ENCODE measurements at regions not wholly inside any gene's neighbourhood (a gene's known extent, or its start where the extent isn't known, plus 50 kb on each side); places are given as distances from the start of the nearest gene placed in this dataset.

DNA sequence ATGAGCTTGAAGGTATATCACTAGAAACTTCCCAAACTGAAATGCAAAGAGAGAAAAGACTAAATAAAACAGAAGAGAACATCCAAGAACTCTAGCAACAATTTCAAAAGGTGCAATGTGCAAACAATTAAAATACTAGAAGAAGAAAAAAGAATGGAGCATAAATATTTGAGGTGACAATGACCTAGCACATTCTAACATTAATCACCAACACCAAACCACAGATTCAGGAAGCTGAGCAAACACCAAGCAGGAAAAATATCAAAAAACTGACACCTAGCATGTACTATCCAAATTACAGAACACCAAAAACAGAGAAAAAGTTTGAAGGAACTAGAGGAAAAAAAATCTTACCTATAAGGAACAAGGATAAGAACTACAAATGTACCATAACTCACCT lies 460.8 kb downstream of the IRS1 start:
- DNase-seq (ENCODE audit: low read depth in 1 of 2, low spot score in 1 of 2): peak in 1 of 2 experiments; percentile 61
- TF ChIP-seq JUND (IDR thresholded peaks at IDR 0.05; ENCODE audit: low read depth): no peak
- in situ Hi-C loops (cut with HindIII; ENCODE audit: low pct_unique_long_range_greater_than_20kb, low sequenced_read_pairs): no loop called here

DNA sequence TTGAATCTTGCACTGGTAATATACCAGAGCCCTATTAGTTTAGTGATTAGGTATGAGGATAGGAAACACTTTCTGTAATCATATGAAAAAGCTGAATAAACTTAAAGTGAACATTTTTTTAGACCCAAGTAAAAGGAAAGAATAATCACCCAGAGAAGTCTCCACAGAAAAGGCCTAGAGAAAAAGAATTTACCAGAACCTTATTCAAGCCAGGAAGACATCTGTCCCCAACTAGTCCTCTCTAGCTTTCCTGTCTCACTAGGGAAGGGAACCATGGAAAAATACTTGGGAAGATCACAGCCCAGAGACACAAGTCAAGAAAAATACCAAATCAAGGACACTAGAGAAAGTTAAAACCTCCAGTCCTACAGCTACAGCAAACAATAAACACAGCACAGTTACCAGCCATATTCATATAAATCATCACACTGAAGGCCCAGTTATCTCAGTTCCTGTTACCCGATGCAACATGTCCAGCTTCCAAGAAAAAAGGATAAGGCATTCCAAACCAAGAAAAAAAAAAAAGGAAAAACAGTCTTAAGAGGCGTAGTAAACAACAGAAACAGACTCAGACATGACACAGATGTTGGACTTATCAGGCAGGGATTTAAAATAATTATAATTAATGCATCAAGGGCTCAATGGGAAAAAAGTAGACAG lies 461.5 kb downstream of the IRS1 start:
- in situ Hi-C loops (cut with HindIII; ENCODE audit: low pct_unique_long_range_greater_than_20kb, low sequenced_read_pairs): no loop called here
- no peak for DNase-seq (ENCODE audit: low read depth in 1 of 2, low spot score in 1 of 2)
- TF ChIP-seq JUND (IDR thresholded peaks at IDR 0.05; ENCODE audit: low read depth): no peak

DNA sequence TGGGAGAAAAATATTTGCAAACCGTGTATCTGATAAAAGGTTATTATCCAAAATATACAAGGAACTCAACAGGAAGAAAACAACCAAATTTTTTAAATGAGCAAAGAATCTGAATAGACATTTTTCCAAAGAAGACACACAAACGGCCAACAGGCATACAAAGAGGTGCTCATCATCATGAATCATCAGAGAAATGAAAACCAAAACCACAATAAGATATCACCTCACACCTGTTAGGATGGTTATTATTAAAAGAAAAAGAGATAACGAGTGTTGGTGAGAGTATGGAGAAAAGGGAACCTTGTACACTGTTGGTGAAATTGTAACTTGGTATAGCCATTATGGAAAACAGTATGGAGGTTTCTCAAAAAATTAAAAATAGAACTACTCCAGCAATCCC lies 463.3 kb downstream of the IRS1 start:
- DNase-seq (ENCODE audit: low read depth in 1 of 2, low spot score in 1 of 2): no peak
- TF ChIP-seq JUND (IDR thresholded peaks at IDR 0.05; ENCODE audit: low read depth): no peak
- in situ Hi-C loops (cut with HindIII; ENCODE audit: low pct_unique_long_range_greater_than_20kb, low sequenced_read_pairs): no loop called here

- in situ Hi-C loops (cut with HindIII; ENCODE audit: low pct_unique_long_range_greater_than_20kb, low sequenced_read_pairs): no loop called here
- no peak for DNase-seq (ENCODE audit: low read depth in 1 of 2, low spot score in 1 of 2)
- TF ChIP-seq JUND (IDR thresholded peaks at IDR 0.05; ENCODE audit: low read depth): no peak
These were observed 464.5 kb downstream of the IRS1 start for GRCh38 chr2:226334981-226335720.

DNA sequence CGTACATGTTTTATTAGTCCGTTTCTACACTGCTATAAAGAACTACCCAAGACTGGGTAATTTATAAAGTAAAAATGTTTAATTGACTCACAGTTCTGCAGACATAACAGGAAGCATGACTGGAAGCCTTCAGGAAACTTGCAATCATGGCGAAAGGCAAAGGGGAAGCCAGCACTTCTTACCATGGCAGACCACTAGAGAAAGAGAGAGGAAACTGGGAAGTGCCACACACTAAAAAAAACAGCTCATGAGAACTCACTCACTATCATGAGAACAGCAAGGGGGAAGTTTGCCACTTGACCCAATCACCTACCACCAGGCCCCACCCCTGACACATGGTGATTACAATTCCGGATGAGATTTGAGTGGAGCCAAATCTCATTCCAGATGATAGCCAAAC lies 466.2 kb downstream of the IRS1 start:
- no peak for DNase-seq (ENCODE audit: low read depth in 1 of 2, low spot score in 1 of 2)
- in situ Hi-C loops (cut with HindIII; ENCODE audit: low pct_unique_long_range_greater_than_20kb, low sequenced_read_pairs): no loop called here
- no peak for TF ChIP-seq JUND (IDR thresholded peaks at IDR 0.05; ENCODE audit: low read depth)

DNA sequence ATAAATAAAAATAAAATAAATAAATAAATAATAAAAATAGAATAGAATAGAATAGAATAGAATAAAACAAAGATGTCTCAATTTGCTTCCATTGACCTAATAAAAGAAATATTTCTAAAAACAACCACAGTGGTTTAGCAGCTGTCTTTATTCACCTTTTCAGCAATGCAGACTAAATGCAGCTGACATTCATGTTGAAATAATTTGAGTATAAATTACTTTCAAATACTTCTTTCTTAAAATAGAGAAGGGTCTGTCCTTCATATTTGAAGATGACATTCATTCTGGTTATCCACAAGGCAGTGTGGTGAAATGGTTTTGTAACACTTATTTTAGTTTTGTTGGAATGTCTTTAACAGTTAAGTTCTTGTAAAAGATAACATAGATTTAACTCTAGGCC lies 469.4 kb downstream of the IRS1 start:
- TF ChIP-seq JUND (IDR thresholded peaks at IDR 0.05; ENCODE audit: low read depth): no peak
- in situ Hi-C loops (cut with HindIII; ENCODE audit: low pct_unique_long_range_greater_than_20kb, low sequenced_read_pairs): no loop called here
- DNase-seq (ENCODE audit: low read depth in 1 of 2, low spot score in 1 of 2): no peak

GRCh38 chr2:226329180-226329579 lies 470.4 kb downstream of the IRS1 start:
- TF ChIP-seq JUND (IDR thresholded peaks at IDR 0.05; ENCODE audit: low read depth): no peak
- no peak for DNase-seq (ENCODE audit: low read depth in 1 of 2, low spot score in 1 of 2)
- in situ Hi-C loops (cut with HindIII; ENCODE audit: low pct_unique_long_range_greater_than_20kb, low sequenced_read_pairs): no loop called here

DNA sequence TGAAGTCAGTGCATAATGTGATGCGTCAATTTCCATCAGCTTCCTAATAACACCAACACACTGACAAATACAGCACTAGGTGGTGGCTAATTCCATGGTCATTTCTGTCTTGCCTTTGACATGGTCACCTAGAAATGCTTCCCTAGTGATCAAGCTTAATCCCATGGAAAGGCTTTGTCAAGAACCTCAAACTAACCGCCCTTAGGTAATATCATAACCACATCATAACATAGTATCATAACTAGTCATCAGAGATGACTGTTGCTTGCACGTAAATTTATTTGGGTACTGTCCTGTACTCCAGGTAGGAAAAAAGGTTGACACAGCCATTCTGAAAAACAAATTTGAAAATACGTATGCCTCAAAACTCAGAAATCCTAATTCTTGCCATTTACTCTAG lies 471.8 kb downstream of the IRS1 start:
- TF ChIP-seq JUND (IDR thresholded peaks at IDR 0.05; ENCODE audit: low read depth): no peak
- DNase-seq (ENCODE audit: low read depth in 1 of 2, low spot score in 1 of 2): no peak
- in situ Hi-C loops (cut with HindIII; ENCODE audit: low pct_unique_long_range_greater_than_20kb, low sequenced_read_pairs): no loop called here

- TF ChIP-seq JUND (IDR thresholded peaks at IDR 0.05; ENCODE audit: low read depth): no peak
- in situ Hi-C loops (cut with HindIII; ENCODE audit: low pct_unique_long_range_greater_than_20kb, low sequenced_read_pairs): no loop called here
- no peak for DNase-seq (ENCODE audit: low read depth in 1 of 2, low spot score in 1 of 2)
These were observed 474.1 kb downstream of the IRS1 start for GRCh38 chr2:226325526-226325925.

DNA sequence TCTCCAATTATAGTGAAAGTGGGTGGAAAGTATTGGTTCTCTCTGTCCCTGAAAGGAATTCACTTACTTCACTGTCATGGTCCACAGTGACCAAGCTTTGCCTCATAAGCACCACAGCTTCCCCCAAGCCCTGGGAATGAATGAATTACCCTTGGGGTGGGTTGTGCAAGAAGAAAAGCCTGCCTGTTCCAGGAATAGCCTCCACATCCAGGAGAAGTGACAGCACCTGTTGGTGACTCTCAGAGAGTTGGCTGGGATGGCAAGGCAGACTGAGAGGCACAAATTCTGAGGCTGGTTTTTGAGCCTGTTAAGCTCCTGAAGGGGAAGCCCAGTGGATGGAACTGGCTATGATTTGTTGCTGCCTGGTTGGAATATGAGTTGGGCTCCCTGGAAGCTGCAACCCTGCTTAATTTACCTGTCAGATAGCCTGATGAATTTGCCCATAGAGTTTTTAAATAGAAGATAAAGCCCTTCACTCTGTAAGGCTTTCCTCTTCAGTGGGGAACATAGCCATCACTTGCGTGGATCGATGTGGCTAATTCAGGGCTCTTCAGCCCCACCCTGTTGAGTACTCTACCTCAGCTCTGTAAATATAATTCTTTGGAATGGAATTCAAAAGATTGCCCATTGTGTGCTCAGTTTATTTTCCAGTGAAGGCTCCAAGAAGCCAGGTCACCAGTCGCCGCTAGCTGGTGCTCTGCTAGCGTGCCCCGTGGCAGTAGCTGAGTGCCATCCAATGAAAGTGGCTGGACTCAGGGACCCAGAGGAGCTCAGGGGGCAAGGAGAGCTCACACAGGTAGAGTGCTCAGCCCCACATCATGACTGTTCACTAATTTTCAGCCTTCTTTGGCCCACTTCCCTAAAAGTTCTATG lies 479.3 kb downstream of the IRS1 start:
- in situ Hi-C loops (cut with HindIII; ENCODE audit: low pct_unique_long_range_greater_than_20kb, low sequenced_read_pairs): no loop called here
- TF ChIP-seq JUND (IDR thresholded peaks at IDR 0.05; ENCODE audit: low read depth): no peak
- DNase-seq (ENCODE audit: low read depth in 1 of 2, low spot score in 1 of 2): no peak

DNA sequence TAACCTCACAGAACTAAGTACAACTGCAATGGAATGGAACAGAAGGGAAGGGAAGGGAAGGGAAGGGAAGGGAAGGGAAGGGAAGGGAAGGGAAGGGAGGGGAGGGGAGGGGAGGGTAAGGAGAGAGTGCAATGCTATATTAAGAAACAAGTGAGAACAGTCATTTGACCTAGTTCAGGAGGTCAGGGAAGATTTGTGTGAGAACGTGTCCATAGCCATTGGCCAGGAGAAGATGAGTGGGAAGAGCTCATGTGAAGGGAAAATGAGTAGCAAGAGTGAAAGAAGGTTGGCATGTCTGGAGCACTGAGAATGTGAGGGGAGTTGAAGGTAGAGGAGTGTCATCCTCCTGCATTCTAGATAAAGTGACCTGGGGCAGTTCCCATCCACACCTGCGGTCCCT lies 481.6 kb downstream of the IRS1 start:
- DNase-seq (ENCODE audit: low read depth in 1 of 2, low spot score in 1 of 2): no peak
- in situ Hi-C loops (cut with HindIII; ENCODE audit: low pct_unique_long_range_greater_than_20kb, low sequenced_read_pairs): no loop called here
- no peak for TF ChIP-seq JUND (IDR thresholded peaks at IDR 0.05; ENCODE audit: low read depth)

DNA sequence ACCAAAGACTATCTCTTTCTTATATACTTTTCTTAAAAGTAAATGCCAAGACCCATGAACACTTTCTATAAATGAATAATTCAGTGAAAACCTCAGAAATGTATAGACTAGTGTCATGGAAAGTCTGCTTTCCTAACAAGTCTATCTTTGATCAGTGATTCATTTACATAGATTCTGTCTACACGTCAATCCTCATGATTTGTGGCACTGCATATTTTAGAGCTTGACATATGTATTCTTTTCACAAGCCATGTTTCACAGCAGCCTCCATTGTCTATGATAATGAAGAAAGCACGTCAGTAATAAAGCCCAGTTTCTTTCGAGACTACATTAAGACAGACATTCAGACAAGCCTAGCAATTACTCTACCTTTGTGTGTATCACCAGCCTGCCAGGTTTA lies 486.6 kb downstream of the IRS1 start:
- DNase-seq (ENCODE audit: low read depth in 1 of 2, low spot score in 1 of 2): no peak
- in situ Hi-C loops (cut with HindIII; ENCODE audit: low pct_unique_long_range_greater_than_20kb, low sequenced_read_pairs): no loop called here
- no peak for TF ChIP-seq JUND (IDR thresholded peaks at IDR 0.05; ENCODE audit: low read depth)

- in situ Hi-C loops (cut with HindIII; ENCODE audit: low pct_unique_long_range_greater_than_20kb, low sequenced_read_pairs): no loop called here
- no peak for DNase-seq (ENCODE audit: low read depth in 1 of 2, low spot score in 1 of 2)
- TF ChIP-seq JUND (IDR thresholded peaks at IDR 0.05; ENCODE audit: low read depth): no peak
These were observed 487.5 kb downstream of the IRS1 start for GRCh38 chr2:226312155-226312554.

Measured in T47D (cell line).